GM12875 (cell line): ENCODE measurements at regions not wholly inside any gene's neighbourhood (a gene's known extent, or its start where the extent isn't known, plus 50 kb on each side); places are given as distances from the start of the nearest gene placed in this dataset.

Source experiments
- H3K4me3 ChIP-seq: one replicate; pipeline ENCODE4 v1.5.1; 2011; ENCODE audit warnings: low read depth, low read length, control low read depth
- TF ChIP-seq, protein P1 (sequence below): IDR thresholded peaks from 2 replicates; pipeline ENCODE4 v1.5.1; 2011; ENCODE audit warnings: low read depth, mild to moderate bottlenecking, control low read depth, inconsistent platforms, low read length, moderate library complexity, borderline replicate concordance; ENCODE audit not compliant: insufficient read depth

GRCh38 chr10:3236644-3237404 lies 64.2 kb upstream of the PITRM1 start:
- TF ChIP-seq, protein P1, sequence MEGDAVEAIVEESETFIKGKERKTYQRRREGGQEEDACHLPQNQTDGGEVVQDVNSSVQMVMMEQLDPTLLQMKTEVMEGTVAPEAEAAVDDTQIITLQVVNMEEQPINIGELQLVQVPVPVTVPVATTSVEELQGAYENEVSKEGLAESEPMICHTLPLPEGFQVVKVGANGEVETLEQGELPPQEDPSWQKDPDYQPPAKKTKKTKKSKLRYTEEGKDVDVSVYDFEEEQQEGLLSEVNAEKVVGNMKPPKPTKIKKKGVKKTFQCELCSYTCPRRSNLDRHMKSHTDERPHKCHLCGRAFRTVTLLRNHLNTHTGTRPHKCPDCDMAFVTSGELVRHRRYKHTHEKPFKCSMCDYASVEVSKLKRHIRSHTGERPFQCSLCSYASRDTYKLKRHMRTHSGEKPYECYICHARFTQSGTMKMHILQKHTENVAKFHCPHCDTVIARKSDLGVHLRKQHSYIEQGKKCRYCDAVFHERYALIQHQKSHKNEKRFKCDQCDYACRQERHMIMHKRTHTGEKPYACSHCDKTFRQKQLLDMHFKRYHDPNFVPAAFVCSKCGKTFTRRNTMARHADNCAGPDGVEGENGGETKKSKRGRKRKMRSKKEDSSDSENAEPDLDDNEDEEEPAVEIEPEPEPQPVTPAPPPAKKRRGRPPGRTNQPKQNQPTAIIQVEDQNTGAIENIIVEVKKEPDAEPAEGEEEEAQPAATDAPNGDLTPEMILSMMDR: no peak
- no peak overlapping the region for H3K4me3 ChIP-seq

DNA sequence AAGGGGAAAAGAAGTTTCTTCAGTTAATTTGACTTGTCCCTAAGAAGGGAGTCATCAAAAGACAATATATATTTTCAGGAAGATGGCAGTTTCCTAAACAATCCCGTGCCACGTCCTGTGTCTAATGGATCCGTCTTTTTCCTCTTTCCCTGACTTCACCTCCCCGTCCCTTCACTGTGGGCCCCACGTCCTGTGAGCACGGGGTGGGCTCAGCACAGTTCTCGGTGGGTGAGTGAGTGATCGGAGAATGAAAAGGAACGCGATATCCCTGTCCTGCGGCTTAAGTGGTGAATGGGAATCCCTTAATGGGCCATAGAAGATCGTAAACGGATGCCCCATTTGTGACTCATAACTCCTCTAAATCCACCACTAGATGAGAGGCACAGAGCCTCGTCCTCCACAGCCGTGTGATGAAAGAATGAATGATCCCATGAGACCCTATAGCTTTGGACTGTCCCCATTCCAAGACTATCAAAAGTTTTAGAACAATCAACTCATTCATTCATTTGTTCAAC lies 63.5 kb upstream of the PITRM1 start:
- H3K4me3 ChIP-seq: no peak overlapping the region
- TF ChIP-seq, protein P1: no peak

DNA sequence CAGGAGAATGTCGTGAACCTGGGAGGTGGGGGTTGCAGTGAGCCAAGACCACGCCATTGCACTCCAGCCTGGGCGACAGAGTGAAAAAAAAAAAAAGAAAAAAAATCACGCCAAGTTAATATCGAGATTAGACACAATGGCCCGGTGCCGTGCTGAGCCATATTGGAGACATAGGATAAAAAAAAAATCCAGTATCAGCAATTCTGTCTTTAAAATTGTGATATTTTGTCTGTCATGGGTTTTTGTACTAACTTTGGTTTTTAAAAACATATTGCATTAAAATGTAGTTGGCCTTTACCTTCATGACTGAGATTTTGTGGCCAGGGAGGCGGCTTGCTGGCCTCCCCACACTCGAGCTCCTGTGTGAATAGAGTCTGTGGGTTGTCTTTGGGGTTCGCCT lies 62.8 kb upstream of the PITRM1 start:
- H3K4me3 ChIP-seq: no peak overlapping the region
- TF ChIP-seq, protein P1: no peak

- TF ChIP-seq, protein P1: no peak
- no peak overlapping the region for H3K4me3 ChIP-seq
Observed at GRCh38 chr10:3233486-3233990, 61.0 kb upstream of the PITRM1 start.

- H3K4me3 ChIP-seq: no peak overlapping the region
Observed at GRCh38 chr10:3231951-3232730, 59.6 kb upstream of the PITRM1 start.

DNA sequence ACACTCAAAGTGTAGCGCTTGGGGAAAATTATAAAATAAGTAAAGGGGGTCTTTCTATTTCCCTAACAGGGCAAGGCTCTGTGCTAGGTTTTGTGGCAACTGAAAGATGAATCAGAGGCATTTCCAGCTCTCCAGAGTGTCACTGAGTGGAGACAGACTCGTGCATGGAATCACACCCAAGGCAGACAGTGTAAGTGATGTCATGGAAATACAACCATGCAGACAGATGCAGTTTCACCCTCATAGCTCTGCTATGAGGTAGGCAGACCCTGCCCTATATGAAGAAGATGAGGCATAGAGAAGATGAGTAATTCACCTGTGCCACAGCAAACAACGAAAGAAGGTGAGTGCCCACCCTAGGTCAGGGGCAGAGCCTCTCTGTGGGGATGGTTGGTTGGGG lies 57.2 kb upstream of the PITRM1 start:
- TF ChIP-seq, protein P1: no peak
- no peak overlapping the region for H3K4me3 ChIP-seq

More at GRCh38 chr10:3231951-3232730, 59.6 kb upstream of the PITRM1 start:
- TF ChIP-seq, protein P1: no peak
